ENCODE measurements at regions not wholly inside any gene's neighbourhood (a gene's known extent, or its start where the extent isn't known, plus 50 kb on each side); places are given as distances from the start of the nearest gene placed in this dataset.

DNA sequence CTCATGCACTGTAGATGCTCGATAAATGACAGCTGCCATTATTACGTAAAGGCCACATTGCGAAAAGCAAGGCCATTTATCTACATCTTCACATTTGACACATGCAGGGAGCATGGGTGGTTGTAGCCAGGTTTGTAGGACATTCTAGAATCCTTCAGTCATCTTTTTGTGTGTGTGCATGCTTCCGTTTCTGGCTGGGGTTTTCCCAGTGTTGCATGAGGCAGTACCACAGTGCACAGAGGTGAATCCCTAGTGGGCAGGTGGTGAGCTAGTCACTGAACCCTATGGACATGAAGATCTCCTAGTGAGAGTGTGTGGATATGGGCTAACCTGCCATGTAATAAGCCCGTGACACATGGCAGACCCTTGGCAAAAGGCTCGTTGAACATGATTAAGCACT lies 151.8 kb upstream of the SLC14A2 start:
- TF ChIP-seq, protein P1, sequence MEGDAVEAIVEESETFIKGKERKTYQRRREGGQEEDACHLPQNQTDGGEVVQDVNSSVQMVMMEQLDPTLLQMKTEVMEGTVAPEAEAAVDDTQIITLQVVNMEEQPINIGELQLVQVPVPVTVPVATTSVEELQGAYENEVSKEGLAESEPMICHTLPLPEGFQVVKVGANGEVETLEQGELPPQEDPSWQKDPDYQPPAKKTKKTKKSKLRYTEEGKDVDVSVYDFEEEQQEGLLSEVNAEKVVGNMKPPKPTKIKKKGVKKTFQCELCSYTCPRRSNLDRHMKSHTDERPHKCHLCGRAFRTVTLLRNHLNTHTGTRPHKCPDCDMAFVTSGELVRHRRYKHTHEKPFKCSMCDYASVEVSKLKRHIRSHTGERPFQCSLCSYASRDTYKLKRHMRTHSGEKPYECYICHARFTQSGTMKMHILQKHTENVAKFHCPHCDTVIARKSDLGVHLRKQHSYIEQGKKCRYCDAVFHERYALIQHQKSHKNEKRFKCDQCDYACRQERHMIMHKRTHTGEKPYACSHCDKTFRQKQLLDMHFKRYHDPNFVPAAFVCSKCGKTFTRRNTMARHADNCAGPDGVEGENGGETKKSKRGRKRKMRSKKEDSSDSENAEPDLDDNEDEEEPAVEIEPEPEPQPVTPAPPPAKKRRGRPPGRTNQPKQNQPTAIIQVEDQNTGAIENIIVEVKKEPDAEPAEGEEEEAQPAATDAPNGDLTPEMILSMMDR (conservative IDR thresholded peaks at IDR 0.05; ENCODE audit: low read length) = no peak
- TF ChIP-seq EZH2phosphoT487 (IDR thresholded peaks at IDR 0.05; ENCODE audit: borderline replicate concordance, low read depth, low read length) = no peak
